ENCODE measurements at regions not wholly inside any gene's neighbourhood (a gene's known extent, or its start where the extent isn't known, plus 50 kb on each side); places are given as distances from the start of the nearest gene placed in this dataset.
"Not testable (repeated sequence)": the region's sequence is repeated elsewhere in the genome, so short reads cannot be mapped to it uniquely, and the experiment has no call there.

- DNase-seq, result no peak
Observed at GRCh38 chr10:11691319-11691755, 50.8 kb upstream of the ECHDC3 start.

GRCh38 chr10:11689945-11690736 lies 52.0 kb upstream of the ECHDC3 start:
- DNase-seq, result no peak

- not testable (repeated sequence) for DNase-seq
Observed at GRCh38 chr10:11688448-11688795, 53.8 kb upstream of the ECHDC3 start.

- no peak for DNase-seq
Observed at GRCh38 chr10:11687779-11688447, 54.3 kb upstream of the ECHDC3 start.

GRCh38 chr10:11687357-11687771 lies 54.8 kb upstream of the ECHDC3 start:
- no peak for DNase-seq

GRCh38 chr10:11685787-11686218 lies 56.4 kb upstream of the ECHDC3 start:
- DNase-seq, result peak; percentile 76

GRCh38 chr10:11684717-11685645 lies 57.2 kb upstream of the ECHDC3 start:
- DNase-seq, result peak; percentile 62

- DNase-seq, result not testable (repeated sequence)
Observed at GRCh38 chr10:11684341-11684716, 57.9 kb upstream of the ECHDC3 start.

- DNase-seq, result no peak
Observed at GRCh38 chr10:11683529-11684320, 58.5 kb upstream of the ECHDC3 start.

- no peak for DNase-seq
Observed at GRCh38 chr10:11682851-11683250, 59.3 kb upstream of the ECHDC3 start.

GRCh38 chr10:11682267-11682683 lies 59.9 kb upstream of the ECHDC3 start:
- DNase-seq, result no peak

- DNase-seq, result no peak
Observed at GRCh38 chr10:11680496-11680895, 61.7 kb upstream of the ECHDC3 start.

GRCh38 chr10:11679946-11680345 lies 62.2 kb upstream of the ECHDC3 start:
- no peak for DNase-seq

GRCh38 chr10:11678074-11678793 lies 63.9 kb upstream of the ECHDC3 start:
- DNase-seq, result no peak

- no peak for DNase-seq
Observed at GRCh38 chr10:11677480-11677879, 64.7 kb upstream of the ECHDC3 start.

- peak; percentile 17 for DNase-seq
Observed at GRCh38 chr10:11673346-11674280, 62.2 kb upstream of the USP6NL start.

GRCh38 chr10:11672836-11673235 lies 61.4 kb upstream of the USP6NL start:
- DNase-seq, result no peak

GRCh38 chr10:11670381-11670780 lies 58.9 kb upstream of the USP6NL start:
- no peak for DNase-seq

GRCh38 chr10:11668847-11669610 lies 57.6 kb upstream of the USP6NL start:
- no peak for DNase-seq

- no peak for DNase-seq
Observed at GRCh38 chr10:11667756-11668155, 56.3 kb upstream of the USP6NL start.
